ENCODE measurements at regions not wholly inside any gene's neighbourhood (a gene's known extent, or its start where the extent isn't known, plus 50 kb on each side); places are given as distances from the start of the nearest gene placed in this dataset.

GRCh38 chr3:154584974-154585373 lies 155.0 kb upstream of the GPR149 start:
- DNase-seq (ENCODE audit: low spot score): no peak
- FAIRE-seq: no peak

GRCh38 chr3:154584041-154584440 lies 154.1 kb upstream of the GPR149 start:
- FAIRE-seq: no peak

DNA sequence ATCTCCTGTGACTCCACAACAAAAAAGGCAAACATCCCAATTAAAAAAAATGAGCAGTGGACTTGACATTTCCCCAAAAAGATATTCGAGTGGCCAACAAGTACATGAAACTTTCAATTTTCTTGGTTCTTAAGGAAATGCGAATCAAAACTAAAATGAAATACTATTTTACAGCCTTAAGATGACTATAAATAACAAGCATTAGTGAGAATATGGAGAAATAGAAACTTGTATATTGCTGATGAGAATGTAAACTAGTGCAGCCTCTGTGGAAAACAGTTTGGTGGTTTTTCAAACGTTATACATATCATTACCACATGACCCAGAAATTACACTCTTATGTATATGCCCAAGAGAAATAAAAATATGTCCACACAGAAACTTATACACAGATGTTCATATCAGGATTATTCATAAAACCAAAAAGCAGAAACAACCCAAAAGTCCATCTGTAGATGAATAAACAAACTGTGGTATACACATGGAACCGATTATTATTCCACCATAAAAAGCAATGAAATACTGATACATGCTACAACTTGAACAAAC lies 153.2 kb upstream of the GPR149 start:
- DNase-seq (ENCODE audit: low spot score) (no peak), FAIRE-seq (no peak)

More at GRCh38 chr3:154584041-154584440, 154.1 kb upstream of the GPR149 start:
- DNase-seq (ENCODE audit: low spot score): no peak

DNA sequence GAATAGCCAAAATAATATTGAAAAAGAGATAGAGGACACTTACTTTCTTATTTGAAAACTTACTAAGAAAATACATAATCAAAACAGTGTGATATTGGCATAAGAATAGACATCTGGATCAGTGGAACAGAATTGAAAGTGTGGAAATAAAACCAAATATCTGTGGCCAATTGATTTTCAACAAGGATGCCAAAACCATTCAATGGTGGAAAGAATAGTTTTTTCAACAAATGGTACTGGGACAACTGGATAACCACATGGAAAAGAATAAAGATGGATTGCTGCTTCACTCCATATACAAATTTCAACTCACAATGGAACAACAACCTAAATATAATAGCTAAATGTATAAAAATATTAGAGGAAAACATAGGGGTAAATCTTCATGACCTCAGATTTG lies 152.5 kb upstream of the GPR149 start:
- DNase-seq (ENCODE audit: low spot score) (no peak), FAIRE-seq (no peak)

DNA sequence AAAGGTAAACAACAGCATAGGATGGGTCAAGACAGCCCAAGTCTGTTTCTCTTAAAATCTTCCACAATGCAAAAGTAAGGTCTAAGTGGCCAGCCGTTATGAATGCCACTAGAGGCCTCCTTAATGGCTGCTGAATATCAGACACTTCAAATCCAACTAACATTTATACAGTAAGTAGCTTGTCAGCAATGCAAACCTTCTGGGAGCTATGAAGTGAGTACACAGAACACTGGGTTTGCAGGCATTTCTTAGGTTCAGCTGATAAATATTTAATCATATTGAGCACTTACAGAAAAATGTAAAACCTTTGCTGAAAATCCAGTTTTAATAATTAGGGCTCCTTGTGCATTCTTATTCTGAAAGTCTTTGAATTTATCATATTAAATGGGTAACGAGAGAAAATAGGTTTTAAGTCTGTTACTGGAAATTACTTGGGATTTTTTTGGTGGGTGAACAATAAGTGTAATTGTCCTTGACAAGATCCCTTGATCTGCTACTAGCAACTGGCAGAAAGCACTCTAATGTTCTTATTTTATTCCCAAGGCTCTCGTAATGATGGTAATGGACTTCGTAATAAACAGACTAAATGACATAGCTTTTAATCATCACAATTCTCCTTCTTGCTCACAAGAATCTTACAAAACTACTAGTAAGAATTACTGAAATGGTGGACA lies 141.7 kb upstream of the GPR149 start:
- DNase-seq (ENCODE audit: low spot score) (no peak), FAIRE-seq (no peak)

- DNase-seq (ENCODE audit: low spot score) (no peak), FAIRE-seq (no peak)
These were observed 138.1 kb upstream of the GPR149 start for GRCh38 chr3:154568064-154568463.

DNA sequence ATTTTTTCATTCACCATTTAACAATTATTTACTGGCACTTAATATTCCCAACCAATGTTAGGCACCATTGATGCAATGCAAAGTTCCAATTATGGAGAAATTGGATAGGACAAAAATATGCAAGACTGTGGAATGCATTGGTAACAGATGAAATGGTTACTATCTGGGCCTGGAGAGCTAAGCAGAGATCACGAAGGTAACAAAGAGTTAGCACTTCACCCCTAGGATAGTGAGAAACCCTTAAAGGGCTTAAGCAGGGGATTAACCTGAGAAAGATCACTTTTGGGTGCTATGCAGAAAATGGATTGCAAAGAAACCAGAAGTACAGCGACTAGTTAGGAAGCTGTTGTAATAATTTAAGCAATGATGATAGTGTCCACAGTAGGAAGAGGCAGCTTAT lies 129.6 kb upstream of the GPR149 start:
- no peak for FAIRE-seq
- DNase-seq (ENCODE audit: low spot score): no peak

DNA sequence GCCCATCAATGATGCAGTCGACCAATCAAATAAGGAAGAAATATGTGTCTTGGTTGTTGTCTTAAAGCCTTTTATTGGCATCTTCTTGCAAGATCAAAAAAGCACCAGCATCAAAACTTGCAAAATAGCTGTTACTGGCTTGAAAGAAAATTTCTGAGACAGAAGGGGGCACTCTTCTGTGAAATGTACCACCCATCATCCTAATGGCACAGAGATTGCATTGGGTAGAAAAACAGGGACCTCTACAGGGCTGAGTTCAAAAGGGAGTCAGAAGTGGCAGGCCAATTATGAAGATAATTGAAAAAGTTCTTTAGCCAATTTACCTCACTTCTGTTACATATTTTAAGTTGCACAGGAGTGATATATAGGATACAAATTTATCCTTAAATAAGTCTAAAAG lies 122.3 kb upstream of the GPR149 start:
- DNase-seq (ENCODE audit: low spot score) (no peak), FAIRE-seq (no peak)

DNA sequence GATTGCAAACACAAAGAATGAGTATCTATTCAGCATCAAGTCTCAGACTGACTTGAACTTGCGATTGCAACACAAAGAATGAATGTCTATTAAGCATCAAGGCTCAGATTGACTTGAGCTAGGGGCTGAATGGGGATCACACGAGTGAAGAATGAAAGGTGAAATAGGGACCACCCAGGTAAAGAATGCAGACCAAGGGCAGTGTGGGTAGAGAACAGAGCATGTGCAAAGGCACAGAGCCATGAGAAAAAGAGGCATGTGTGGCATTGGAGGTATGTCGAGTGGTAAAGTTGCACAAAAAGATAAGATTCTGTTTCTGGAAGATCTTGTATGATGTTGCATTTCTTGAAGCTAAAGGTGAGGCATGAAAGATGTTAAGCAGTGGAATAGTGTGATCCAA lies 119.4 kb upstream of the GPR149 start:
- DNase-seq (ENCODE audit: low spot score) (no peak), FAIRE-seq (no peak)

GRCh38 chr3:154548341-154548740 lies 118.4 kb upstream of the GPR149 start:
- FAIRE-seq: no peak

GRCh38 chr3:154542837-154543236 lies 112.8 kb upstream of the GPR149 start:
- FAIRE-seq: no peak
- no peak for DNase-seq (ENCODE audit: low spot score)

More at GRCh38 chr3:154548341-154548740, 118.4 kb upstream of the GPR149 start:
- no peak for DNase-seq (ENCODE audit: low spot score)

- FAIRE-seq (no peak), DNase-seq (ENCODE audit: low spot score) (no peak)
These were observed 111.1 kb upstream of the GPR149 start for GRCh38 chr3:154540950-154541604.

DNA sequence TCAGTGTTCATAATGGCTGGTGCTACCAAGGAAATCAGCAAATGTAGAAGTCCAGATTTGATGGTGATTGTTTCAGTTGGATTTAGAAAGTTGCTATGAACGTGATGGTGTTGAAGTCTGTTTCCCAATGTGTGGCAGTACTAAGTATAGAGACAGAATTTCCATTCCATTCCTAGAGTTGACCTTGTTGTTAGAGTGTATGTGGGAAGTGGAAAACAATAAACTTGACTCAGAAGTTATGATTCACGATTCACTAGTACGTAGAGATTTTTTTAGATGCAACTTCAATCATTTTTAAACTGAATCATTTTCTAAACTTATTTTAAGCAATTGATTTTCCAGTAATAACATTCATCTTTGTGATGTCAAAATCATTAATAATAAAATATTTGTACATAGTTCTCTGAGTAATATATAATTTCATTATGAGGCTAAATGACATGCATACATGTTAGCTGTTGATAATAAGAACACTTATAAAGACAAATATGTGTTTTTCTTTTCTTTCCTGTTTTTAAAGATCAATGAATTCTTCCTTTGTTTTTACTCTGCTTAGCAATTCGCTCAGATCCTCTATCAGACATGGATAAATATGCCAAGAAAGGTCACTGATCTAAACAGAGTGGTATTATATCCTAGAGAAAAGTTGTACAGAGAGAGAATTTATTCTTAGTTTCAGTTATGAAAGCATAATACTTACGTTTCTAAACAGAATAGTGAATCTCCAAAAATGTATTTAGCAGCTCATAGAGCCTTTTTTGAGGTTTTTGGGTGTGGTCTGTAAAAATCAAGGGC lies 108.8 kb upstream of the GPR149 start:
- DNase-seq (ENCODE audit: low spot score) (no peak), FAIRE-seq (no peak)

DNA sequence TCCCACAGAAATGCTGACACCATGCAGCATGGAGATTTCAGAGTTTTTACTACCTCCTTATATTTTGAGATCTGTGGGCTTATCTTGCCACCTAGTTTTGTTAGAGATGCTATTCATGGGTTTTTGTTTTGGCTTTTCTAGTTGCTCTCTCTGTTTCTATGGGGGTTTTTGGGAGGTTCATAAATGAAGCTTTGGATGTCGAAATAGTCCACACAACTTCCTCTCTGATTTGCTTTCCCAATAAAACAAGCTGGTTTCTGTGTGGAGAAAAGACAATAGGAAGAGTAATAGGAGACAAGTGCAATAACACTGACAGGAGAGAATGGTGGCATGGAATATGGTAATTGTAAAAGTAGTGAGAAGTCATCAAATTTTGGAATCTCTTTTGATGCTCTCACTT lies 106.8 kb upstream of the GPR149 start:
- no peak for FAIRE-seq

GRCh38 chr3:154522036-154522602 lies 92.1 kb upstream of the GPR149 start:
- no peak for DNase-seq (ENCODE audit: low spot score)
- no peak for FAIRE-seq

More for the DNA sequence above, 106.8 kb upstream of the GPR149 start:
- no peak for DNase-seq (ENCODE audit: low spot score)

- FAIRE-seq (no peak), DNase-seq (ENCODE audit: low spot score) (no peak)
These were observed 87.4 kb upstream of the GPR149 start for GRCh38 chr3:154517404-154517803.

- no peak for FAIRE-seq
- DNase-seq (ENCODE audit: low spot score): no peak
These were observed 85.9 kb upstream of the GPR149 start for GRCh38 chr3:154515921-154516320.

DNA sequence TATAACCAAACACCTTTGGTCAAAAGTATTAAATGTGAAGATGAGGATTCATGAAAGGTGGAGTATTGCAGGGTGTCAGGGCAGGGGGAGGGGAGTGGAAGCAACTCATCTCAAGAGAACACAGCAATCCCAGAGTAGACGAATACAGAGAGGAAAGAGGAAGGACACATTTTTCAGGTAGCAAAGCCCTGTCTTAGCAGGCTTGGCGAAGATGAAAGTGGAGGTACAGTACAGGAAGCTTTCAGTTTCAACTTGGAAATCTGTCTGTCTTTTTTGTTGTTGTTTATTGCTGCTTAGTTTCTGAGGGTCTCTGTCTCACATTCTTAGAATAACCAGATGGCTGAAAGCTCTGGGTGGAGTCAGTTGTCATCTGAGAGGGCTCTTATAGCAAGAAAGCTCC lies 80.8 kb upstream of the GPR149 start:
- no peak for DNase-seq (ENCODE audit: low spot score)
- no peak for FAIRE-seq

- DNase-seq (ENCODE audit: low spot score): no peak
- FAIRE-seq: no peak
These were observed 77.7 kb upstream of the GPR149 start for GRCh38 chr3:154507727-154508126.

DNA sequence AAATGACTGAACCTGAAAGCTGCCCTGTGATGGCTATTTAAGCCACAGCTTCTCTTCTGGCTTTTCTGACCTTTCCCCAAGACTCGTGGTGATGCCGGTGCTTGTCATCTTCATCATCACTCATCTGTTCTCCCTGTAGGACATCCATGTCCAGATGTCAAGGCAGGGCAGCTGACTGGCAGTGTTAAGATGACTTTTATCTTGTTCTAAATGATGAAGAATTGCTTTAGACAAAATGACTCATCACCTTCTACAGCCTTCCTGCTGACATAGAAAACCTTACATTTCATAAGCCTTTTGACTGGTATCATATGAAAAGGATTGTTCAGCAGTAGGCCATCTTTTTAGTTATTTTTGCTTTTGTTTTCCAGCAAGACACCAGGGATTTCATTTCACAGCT lies 67.0 kb upstream of the GPR149 start:
- FAIRE-seq (no peak), DNase-seq (ENCODE audit: low spot score) (no peak)

GRCh38 chr3:154496540-154496939 lies 66.5 kb upstream of the GPR149 start:
- FAIRE-seq: no peak

DNA sequence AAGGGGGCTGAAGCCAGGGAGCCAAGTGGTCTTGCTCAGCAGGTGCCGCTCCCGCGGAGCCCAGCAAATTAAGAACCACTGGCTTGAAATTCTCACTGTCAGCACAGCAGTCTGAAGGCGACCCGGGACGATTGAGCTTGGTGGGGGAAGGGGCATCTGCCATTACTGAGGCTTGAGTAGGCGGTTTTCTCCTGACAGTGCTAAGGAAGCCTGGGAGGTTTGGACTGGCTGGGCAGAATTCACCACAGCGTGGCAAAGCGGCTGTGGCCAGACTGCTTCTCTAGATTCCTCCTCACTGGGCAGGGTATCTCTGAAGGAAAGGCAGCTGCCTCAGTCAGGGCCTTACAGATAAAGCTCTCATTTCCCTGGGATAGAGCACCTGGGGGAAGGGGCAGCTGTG lies 57.0 kb upstream of the GPR149 start:
- FAIRE-seq: no peak
- no peak for DNase-seq (ENCODE audit: low spot score)

More at GRCh38 chr3:154496540-154496939, 66.5 kb upstream of the GPR149 start:
- no peak for DNase-seq (ENCODE audit: low spot score)
